ELR (cell line): ENCODE measurements at regions not wholly inside any gene's neighbourhood (a gene's known extent, or its start where the extent isn't known, plus 50 kb on each side); places are given as distances from the start of the nearest gene placed in this dataset.

Experiments
- DNase-seq: peaks from one replicate; pipeline ENCODE4 v3.0.0-alpha.2; 2015; ENCODE audit warnings: low read depth

DNA sequence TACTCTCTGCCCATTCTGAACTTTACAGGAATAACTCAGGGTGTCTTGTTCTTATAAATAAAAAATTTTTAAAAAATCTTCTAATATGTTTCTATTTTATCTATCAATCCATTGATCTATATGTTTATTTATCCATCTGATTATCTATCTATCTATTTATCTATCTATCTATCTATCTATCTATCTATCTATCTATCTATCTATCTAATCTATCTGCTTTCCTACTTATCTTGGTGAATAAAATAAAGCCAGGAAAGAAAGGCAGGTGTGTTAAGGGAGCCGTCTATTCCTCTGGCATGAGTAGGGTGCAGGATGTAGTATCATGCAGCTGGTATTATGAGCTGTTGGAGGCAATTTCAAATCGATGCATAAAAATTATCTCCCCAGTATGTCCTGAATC is 153.0 kb downstream of the FOXA2 start:
- DNase-seq = no peak

GRCh38 chr20:22430746-22431168 is 153.6 kb downstream of the FOXA2 start:
- DNase-seq = no peak

GRCh38 chr20:22430154-22430745 is 154.1 kb downstream of the FOXA2 start:
- no peak for DNase-seq

GRCh38 chr20:22429175-22430153 is 154.9 kb downstream of the FOXA2 start:
- no peak for DNase-seq

DNA sequence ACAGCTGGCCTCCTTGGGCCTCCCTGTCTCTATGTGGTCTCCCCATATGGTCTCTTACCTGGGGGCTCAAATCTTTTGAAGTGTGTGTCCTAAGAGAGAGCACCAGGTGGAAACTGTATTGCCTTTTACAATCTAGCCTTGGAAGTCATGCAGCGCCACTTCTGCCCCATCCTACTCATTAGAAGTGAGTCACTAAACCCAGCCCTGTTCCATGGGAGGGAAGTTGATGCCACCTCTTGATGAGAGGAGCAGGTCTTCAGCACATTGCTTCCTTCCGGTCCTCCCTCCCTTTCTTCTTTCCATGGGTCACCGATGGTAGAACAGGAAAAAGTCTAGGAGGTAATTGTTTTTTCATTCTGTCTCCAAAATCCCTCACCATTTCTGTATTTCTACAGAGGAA is 156.3 kb downstream of the FOXA2 start:
- no peak for DNase-seq

DNA sequence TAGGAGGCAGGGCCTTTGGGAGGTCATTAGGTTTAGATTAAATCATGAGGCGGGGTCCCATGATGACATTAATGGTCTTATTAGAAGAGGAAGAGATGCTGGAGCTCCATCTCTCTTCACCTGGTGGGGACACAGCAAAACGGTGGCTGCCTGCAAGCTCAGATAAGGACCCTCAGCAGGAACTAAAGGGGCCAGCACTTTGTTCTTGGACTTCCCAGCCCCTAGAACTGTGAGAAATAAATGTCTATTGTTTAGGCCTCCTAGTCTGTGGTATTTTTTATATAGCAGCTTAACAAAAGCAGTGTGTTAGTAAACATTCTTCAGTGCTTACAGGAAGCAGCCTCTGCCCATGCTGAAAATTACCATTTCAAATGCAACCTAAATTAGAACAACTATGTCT is 157.6 kb downstream of the FOXA2 start:
- DNase-seq = no peak

DNA sequence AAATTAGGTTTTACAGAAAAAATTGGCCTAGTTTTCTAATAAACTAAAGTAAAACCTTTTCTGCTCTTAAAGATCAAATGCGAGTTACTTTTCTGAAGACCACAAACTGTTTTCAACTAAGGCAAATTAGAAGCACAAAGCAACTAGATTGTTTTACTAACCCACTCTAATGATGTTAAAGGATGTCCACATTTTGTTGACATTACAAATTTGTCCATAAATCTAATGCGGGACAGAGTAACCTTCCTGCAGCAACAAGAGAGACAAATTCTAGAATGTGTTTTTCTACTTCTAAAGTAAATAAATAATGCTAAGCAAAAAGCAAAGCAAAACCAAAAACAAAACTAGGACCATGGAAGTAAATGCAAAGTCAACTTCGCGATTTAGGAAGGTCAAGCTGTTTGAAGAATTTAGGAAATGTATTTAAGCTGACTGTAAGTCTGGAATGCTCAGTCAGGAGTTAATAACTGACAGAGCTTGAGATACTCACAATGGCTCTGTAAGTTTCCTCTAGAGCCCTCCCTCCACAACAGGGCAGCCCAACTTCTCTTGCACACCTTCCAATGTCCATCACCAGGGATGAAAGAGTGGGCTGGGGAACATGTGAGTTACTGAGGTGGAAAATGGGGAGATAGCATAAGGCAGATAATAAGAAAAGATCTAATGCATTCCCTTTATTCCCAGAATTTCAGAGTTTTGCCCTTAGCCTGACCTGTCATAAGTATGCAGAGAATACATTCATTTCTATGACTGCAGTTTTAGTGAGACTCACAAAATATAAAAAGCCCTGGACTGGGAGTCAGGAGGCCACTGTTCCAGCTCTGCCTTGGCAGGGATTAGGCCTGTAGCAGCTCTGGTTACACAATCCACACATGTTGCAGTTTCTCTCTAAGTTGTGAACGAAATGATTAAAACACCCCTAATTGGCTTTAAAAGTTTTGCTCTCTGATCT is 158.8 kb downstream of the FOXA2 start:
- DNase-seq = no peak

GRCh38 chr20:22423190-22423832 is 161.1 kb downstream of the FOXA2 start:
- DNase-seq = no peak

- DNase-seq = no peak
Measured at GRCh38 chr20:22420116-22420598, 164.2 kb downstream of the FOXA2 start.

DNA sequence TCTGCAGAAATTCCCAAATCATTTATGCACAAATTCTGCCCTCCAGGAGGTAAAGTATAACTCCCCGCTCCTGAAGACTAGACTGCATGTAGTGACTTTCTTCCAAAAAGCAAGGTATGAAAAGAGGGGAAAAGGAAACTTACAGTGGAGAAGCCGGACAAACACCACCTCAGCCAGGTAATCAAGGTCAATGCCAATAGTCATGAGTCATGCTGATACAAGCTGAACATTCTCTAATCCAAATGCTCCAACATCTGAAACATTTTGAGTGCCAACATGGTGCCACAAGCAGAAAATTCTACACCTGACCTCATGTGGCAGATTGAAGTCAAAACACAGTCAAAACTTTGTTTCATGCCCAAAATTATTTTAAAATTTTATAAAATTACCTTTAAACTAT is 165.6 kb downstream of the FOXA2 start:
- no peak for DNase-seq

GRCh38 chr20:22414305-22414742 is 170.0 kb downstream of the FOXA2 start:
- DNase-seq = no peak

DNA sequence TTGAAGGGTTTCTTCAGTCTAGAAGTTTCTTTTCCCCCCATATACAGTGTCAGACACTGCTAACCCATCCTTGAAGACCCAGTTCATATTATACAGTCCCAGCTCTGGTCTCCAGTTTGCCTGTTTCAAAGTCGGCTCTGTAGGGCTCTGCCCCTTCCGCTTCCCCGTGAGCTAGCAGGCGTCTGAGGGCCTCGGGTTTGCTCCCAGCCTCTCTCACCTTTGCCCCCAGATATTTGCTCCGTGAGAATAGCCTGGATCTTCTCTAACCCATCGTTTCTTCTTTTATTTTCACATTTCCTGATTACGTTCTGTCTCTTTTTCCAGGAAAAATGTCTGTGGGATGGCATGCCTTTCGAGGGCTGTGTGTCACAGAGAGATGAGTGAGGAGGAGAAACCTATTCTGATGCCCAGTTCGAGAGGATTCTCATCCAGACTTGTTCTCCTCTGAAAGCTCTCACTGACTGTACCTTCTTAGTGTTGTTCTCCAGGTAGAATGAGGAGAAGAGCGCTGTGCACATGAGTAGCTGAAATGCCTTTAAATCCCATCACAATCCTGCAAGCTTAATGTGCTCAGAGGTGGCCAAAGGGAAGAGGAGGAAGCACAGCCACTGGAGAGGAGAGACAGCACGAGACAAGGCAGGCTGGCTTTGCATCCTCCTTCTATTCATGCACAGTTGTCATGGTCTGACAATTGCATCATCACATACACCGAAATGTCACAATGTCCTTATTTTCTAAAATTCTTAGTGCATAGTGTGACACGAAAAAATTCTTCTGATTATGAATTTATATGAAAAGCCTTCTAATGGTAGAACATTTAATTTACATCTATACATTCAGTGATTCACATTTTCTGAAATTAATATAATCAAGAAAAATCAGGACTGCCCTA is 171.1 kb downstream of the FOXA2 start:
- no peak for DNase-seq

GRCh38 chr20:22411627-22412450 is 172.5 kb downstream of the FOXA2 start:
- DNase-seq = no peak

DNA sequence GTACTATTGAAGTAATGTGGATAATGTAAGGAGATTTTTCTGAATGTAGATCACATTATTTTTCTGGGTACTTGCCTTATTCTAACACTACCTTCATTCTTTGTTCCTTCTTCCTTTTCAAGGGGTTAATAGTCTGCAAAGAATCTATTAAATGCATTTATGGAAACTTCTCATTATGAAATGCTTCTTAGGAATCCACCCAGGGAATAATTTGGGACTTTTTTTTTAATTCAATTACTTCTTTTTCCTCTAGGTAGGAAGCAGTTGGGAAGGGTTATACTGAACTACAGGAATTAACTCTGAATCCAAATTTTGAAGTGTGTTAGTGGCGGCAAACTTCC is 173.1 kb downstream of the FOXA2 start:
- no peak for DNase-seq

GRCh38 chr20:22410556-22411130 is 173.7 kb downstream of the FOXA2 start:
- no peak for DNase-seq

DNA sequence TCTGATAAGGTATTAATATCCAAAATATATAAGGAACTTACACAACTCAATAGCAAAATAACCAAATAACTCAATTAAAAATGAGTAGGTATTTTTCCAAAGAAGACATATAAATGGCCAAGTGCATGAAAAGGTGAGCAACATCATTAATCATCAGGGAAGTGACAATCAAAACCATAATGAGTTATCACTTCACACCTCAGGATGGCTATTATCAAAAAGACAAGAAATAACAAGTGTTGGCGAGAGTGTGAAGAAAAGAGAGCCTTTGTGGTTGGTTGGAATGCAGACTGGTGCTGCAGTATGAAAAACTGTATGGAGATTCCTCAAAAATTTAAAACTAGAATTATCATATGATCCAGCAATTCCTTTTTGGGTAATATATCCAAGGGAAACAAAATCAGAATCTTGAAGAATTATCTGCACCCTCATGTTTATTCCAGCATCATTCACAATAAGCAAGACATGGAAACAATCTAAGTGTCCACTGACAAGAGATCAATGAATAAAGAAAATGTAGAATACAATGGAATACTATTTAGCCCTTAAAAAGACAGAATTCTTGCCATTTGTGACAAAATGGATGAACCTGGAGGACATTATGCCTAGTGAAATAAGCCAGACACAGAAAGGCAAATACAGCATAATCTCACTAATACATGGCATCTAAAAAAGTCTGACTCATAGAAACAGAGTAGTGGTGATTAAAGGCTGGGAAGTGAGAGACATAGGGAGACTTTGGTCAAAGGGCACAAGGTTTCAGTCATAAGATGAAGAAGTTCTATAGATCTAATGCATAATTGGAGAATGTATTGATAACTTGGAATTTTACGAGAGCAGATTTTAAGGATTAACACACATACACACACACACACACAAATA is 175.6 kb downstream of the FOXA2 start:
- DNase-seq = no peak

GRCh38 chr20:22407237-22408193 is 176.9 kb downstream of the FOXA2 start:
- DNase-seq = no peak
